CD14-positive monocyte (primary cell): ENCODE measurements at regions not wholly inside any gene's neighbourhood (a gene's known extent, or its start where the extent isn't known, plus 50 kb on each side); places are given as distances from the start of the nearest gene placed in this dataset.

Experiments used
- DNase-seq, 3 donors: peaks; one replicate each; pipeline ENCODE4 v3.0.0-alpha.2; 2011 to 2022
- H2AFZ ChIP-seq: 2 replicates; pipeline ENCODE4 v1.6.0; 2012; ENCODE audit warnings: mild to moderate bottlenecking, low read depth, low read length, inconsistent platforms; ENCODE audit not compliant: insufficient read depth, poor library complexity, severe bottlenecking
- H3K27ac ChIP-seq, 2 donors: 1 replicate in 1 of 2; 2 replicates in 1 of 2; pipeline ENCODE4 v1.5.1; 2012 to 2013; ENCODE audit warnings: low read length in 2 of 2, control low read depth in 1 of 2, inconsistent platforms in 1 of 2, low read depth in 1 of 2, mild to moderate bottlenecking in 1 of 2
- H3K27me3 ChIP-seq, 2 donors: one replicate each; pipeline versions ENCODE4 v1.6.0 to v1.6.1; 2011 to 2013; ENCODE audit warnings: low read length in 2 of 2; ENCODE audit not compliant: control insufficient read depth in 2 of 2, insufficient read depth in 2 of 2
- H3K36me3 ChIP-seq, 2 donors: replicated peaks in 1 of 2; 1 replicate in 1 of 2; 2 replicates in 1 of 2; pipeline versions ENCODE4 v1.5.1 to v1.6.1; 2012 to 2013; ENCODE audit warnings: low read length in 2 of 2, control low read depth in 1 of 2, inconsistent platforms in 1 of 2, mild to moderate bottlenecking in 1 of 2; ENCODE audit not compliant: insufficient read depth in 2 of 2, control insufficient read depth in 1 of 2
- H3K4me1 ChIP-seq, 2 donors: 1 replicate in 1 of 2; 2 replicates in 1 of 2; pipeline versions ENCODE4 v1.5.1 to v1.6.1; 2012 to 2013; ENCODE audit warnings: low read length in 2 of 2, control low read depth in 1 of 2, inconsistent platforms in 1 of 2, mild to moderate bottlenecking in 1 of 2, moderate library complexity in 1 of 2; ENCODE audit not compliant: insufficient read depth in 2 of 2, control insufficient read depth in 1 of 2
- H3K4me2 ChIP-seq: replicated peaks from 2 replicates; pipeline ENCODE3; 2012; ENCODE audit warnings: low read length, moderate library complexity, mild to moderate bottlenecking; ENCODE audit not compliant: poor library complexity, severe bottlenecking; ENCODE audit errors: extremely low read depth
- H3K4me3 ChIP-seq, 3 experiments: fragments of 200-600 bp in 1 of 3; sonication (generic) in 1 of 3; replicated peaks in 1 of 3; 1 replicate in 2 of 3; 2 replicates in 1 of 3; pipeline ENCODE4 v1.5.1; 2011 to 2013; ENCODE audit warnings: low read length in 3 of 3, mild to moderate bottlenecking in 3 of 3, control low read depth in 2 of 3, low read depth in 2 of 3, inconsistent platforms in 1 of 3, moderate library complexity in 1 of 3
- H3K79me2 ChIP-seq: 2 replicates; pipeline ENCODE4 v1.6.0; 2012; ENCODE audit warnings: mild to moderate bottlenecking, control low read depth, inconsistent platforms, low read length, moderate library complexity; ENCODE audit not compliant: insufficient read depth
- H3K9ac ChIP-seq: 2 replicates; pipeline ENCODE4 v1.6.0; 2017; ENCODE audit warnings: low read length, mild to moderate bottlenecking; ENCODE audit not compliant: insufficient read depth, poor library complexity, severe bottlenecking
- H3K9me3 ChIP-seq, 2 donors: replicated peaks in 1 of 2; 1 replicate in 1 of 2; 2 replicates in 1 of 2; pipeline versions ENCODE4 v1.5.1 to v1.6.1; 2012 to 2013; ENCODE audit warnings: low read length in 2 of 2, control low read depth in 1 of 2; ENCODE audit not compliant: control insufficient read depth in 1 of 2, insufficient read depth in 1 of 2
- H4K20me1 ChIP-seq: 2 replicates; pipeline ENCODE4 v1.6.0; 2012; ENCODE audit warnings: mild to moderate bottlenecking, low read length, control low read depth, moderate library complexity; ENCODE audit not compliant: insufficient read depth
- H3K27ac Mint-ChIP-seq, 7 donors: one replicate each; pipeline ENCODE4 v1.8.0; 2020; ENCODE audit warnings: mild to moderate bottlenecking in 7 of 7, mixed read lengths in 7 of 7, moderate library complexity in 6 of 7, inconsistent platforms in 2 of 7
- H3K27me3 Mint-ChIP-seq, 3 donors: one replicate each; pipeline ENCODE4 v1.8.0; 2021 to 2022; ENCODE audit warnings: low read depth in 3 of 3, mild to moderate bottlenecking in 3 of 3, mixed read lengths in 3 of 3, moderate library complexity in 3 of 3, inconsistent platforms in 1 of 3
- H3K36me3 Mint-ChIP-seq, 2 donors: one replicate each; pipeline ENCODE4 v1.8.0; 2020; ENCODE audit warnings: mixed read lengths in 2 of 2, inconsistent platforms in 1 of 2, mild to moderate bottlenecking in 1 of 2
- H3K4me1 Mint-ChIP-seq: one replicate; pipeline ENCODE4 v1.8.0; 2020; ENCODE audit warnings: mild to moderate bottlenecking, mixed read lengths
- H3K4me3 Mint-ChIP-seq, 2 donors: one replicate each; pipeline ENCODE4 v1.8.0; 2020; ENCODE audit warnings: mild to moderate bottlenecking in 2 of 2, mixed read lengths in 2 of 2, moderate library complexity in 1 of 2
- H3K9me3 Mint-ChIP-seq, 7 donors: one replicate each; pipeline ENCODE4 v1.8.0; 2020 to 2022; ENCODE audit warnings: mixed read lengths in 7 of 7, mild to moderate bottlenecking in 6 of 7, moderate library complexity in 6 of 7, inconsistent platforms in 2 of 7
- WGBS: methylation state at CpG from one replicate; pipeline ENCODE4 v1.1.5; 2013; ENCODE audit warnings: missing lambda C conversion rate; ENCODE audit not compliant: insufficient coverage; 5-methylcytosine and 5-hydroxymethylcytosine counted together
- intact Hi-C, 2 donors: fragments of 100-400 bp; cut with micrococcal nuclease; formaldehyde crosslinking; loops; one replicate each; pipeline versions ENCODE4 v1.15.0 to v1.15.1; 2023
- TF ChIP-seq, protein P1 (sequence below): fragments of 200-600 bp; IDR thresholded peaks from one replicate; pipeline ENCODE4 v1.8.0; 2022; ENCODE audit warnings: antibody characterized with exemption, mild to moderate bottlenecking

DNA sequence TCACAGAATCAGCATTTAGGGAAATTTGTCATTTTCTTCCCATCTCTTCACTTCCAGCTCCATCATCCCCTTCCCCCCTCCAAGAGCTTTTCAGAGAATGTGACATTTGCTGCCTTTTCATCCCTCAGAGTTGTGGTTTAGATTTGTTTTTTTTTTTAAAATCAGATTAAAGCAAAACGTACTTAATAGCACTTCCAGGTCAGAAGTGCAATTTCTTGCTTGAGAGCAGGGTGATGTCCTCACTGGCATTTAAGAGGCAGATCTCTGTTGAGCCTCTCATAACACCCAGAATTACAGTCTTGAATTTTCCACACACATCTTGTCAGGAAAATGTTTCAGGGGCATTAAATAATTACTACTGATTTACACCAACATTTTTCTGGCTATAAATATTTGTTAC lies 236.8 kb upstream of the VLDLR start:
- Histone ChIP-seq H3K9me3 (no peaks in the 10 kb centered on the region), H3K27me3 (peaks cover 0 to 2% of the 10 kb centered on the region in 2 donors), H2AFZ (no peak overlapping the region), H3K4me2 (no peak overlapping the region), H3K36me3 (no peaks in the 10 kb centered on the region), H4K20me1 (no peaks in the 10 kb centered on the region), H3K27ac (no peak overlapping the region), H3K9ac (no peak overlapping the region), H3K4me3 (no peak overlapping the region), H3K79me2 (no peaks in the 10 kb centered on the region), H3K4me1 (no peaks in the 10 kb centered on the region)
- DNase-seq, result no peak
- intact Hi-C loops, result no loop called here
- Mint-ChIP-seq H3K36me3 (no peaks in the 10 kb centered on the region), H3K9me3 (peaks cover 2 to 4% (median 3%) of the 10 kb centered on the region in 7 donors), H3K4me3 (no peak overlapping the region), H3K4me1 (no peaks in the 10 kb centered on the region), H3K27me3 (peaks cover 2 to 5% (median 2%) of the 10 kb centered on the region in 3 donors), H3K27ac (no peak overlapping the region)
- TF ChIP-seq, protein P1, sequence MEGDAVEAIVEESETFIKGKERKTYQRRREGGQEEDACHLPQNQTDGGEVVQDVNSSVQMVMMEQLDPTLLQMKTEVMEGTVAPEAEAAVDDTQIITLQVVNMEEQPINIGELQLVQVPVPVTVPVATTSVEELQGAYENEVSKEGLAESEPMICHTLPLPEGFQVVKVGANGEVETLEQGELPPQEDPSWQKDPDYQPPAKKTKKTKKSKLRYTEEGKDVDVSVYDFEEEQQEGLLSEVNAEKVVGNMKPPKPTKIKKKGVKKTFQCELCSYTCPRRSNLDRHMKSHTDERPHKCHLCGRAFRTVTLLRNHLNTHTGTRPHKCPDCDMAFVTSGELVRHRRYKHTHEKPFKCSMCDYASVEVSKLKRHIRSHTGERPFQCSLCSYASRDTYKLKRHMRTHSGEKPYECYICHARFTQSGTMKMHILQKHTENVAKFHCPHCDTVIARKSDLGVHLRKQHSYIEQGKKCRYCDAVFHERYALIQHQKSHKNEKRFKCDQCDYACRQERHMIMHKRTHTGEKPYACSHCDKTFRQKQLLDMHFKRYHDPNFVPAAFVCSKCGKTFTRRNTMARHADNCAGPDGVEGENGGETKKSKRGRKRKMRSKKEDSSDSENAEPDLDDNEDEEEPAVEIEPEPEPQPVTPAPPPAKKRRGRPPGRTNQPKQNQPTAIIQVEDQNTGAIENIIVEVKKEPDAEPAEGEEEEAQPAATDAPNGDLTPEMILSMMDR, result no peak
- WGBS, result no CpG with 5 or more reads among the region's 1 CpG

- Histone ChIP-seq H3K79me2 (no peaks in the 10 kb centered on the region), H3K4me2 (no peak overlapping the region), H4K20me1 (no peaks in the 10 kb centered on the region), H3K9ac (no peak overlapping the region), H3K4me1 (no peaks in the 10 kb centered on the region), H3K9me3 (no peaks in the 10 kb centered on the region), H3K36me3 (no peaks in the 10 kb centered on the region), H3K27ac (no peak overlapping the region), H3K4me3 (no peak overlapping the region), H3K27me3 (peaks cover 0 to 2% of the 10 kb centered on the region in 2 donors), H2AFZ (no peak overlapping the region)
- peaks cover 2 to 5% (median 2%) of the 10 kb centered on the region in 3 donors for H3K27me3 Mint-ChIP-seq
- no peaks in the 10 kb centered on the region for H3K36me3 Mint-ChIP-seq
- H3K27ac Mint-ChIP-seq, result no peak overlapping the region
- H3K4me1 Mint-ChIP-seq, result no peaks in the 10 kb centered on the region
- intact Hi-C loops, result no loop called here
- no peak overlapping the region for H3K4me3 Mint-ChIP-seq
- TF ChIP-seq, protein P1, result no peak
- DNase-seq, result no peak
- H3K9me3 Mint-ChIP-seq, result peaks cover 2 to 6% (median 3%) of the 10 kb centered on the region in 7 donors
- 89% methylated on average over 6 of the region's 7 CpGs for WGBS
Observed at GRCh38 chr9:2385746-2386145, 235.8 kb upstream of the VLDLR start.
